Stomach (tissue), 8 donors: ENCODE measurements at regions not wholly inside any gene's neighbourhood (a gene's known extent, or its start where the extent isn't known, plus 50 kb on each side); places are given as distances from the start of the nearest gene placed in this dataset.

Experiments
- DNase-seq, 2 donors: peaks; one replicate each; pipeline versions ENCODE4 v3.0.0 to v3.0.0-alpha.2; 2013 to 2019
- H3K27ac ChIP-seq, 5 donors: fragments of 200-600 bp in 4 of 5; sonication (generic) in 4 of 5; one replicate each; pipeline ENCODE4 v1.5.1; 2013 to 2019; ENCODE audit warnings: mild to moderate bottlenecking in 1 of 5, moderate library complexity in 1 of 5
- H3K27me3 ChIP-seq, 3 donors: fragments of 200-600 bp; sonication (generic); one replicate each; pipeline ENCODE4 v1.5.1; 2017 to 2019; ENCODE audit warnings: mixed run types in 1 of 3
- H3K36me3 ChIP-seq, 4 donors: fragments of 200-600 bp; sonication (generic); 1 replicate in 3 of 4; 2 replicates in 1 of 4; pipeline ENCODE4 v1.5.1; 2016 to 2019
- H3K4me1 ChIP-seq, 4 donors: fragments of 200-600 bp; sonication (generic); one replicate each; pipeline ENCODE4 v1.5.1; 2016 to 2019
- H3K4me3 ChIP-seq, 4 donors: fragments of 200-600 bp; sonication (generic) in 3 of 4; one replicate each; pipeline ENCODE4 v1.5.1; 2016 to 2019; ENCODE audit warnings: mild to moderate bottlenecking in 1 of 4
- H3K9me3 ChIP-seq, 4 donors: fragments of 200-600 bp; sonication (generic); one replicate each; pipeline ENCODE4 v1.5.1; 2016 to 2019
- EP300 ChIP-seq: sonication (generic); formaldehyde crosslinking; IDR thresholded peaks from one replicate; pipeline ENCODE4 v1.6.1; 2017; ENCODE audit warnings: antibody characterized with exemption
- POLR2A ChIP-seq, 4 donors: fragments of 450-650 bp; IDR thresholded peaks; one replicate each; pipeline ENCODE4 v1.6.1; 2016; ENCODE audit warnings: antibody characterized with exemption in 4 of 4, control low read depth in 2 of 4, mild to moderate bottlenecking in 1 of 4, moderate library complexity in 1 of 4
- POLR2AphosphoS5 ChIP-seq, 3 donors: sonication (generic); formaldehyde crosslinking; IDR thresholded peaks; one replicate each; pipeline ENCODE4 v1.6.1; 2016; ENCODE audit warnings: antibody characterized with exemption in 3 of 3
- WGBS, 5 donors: extraction: QIAGEN DNeasy Blood & Tissue Kit in 3 of 5; methylation state at CpG; one replicate each; pipeline versions ENCODE4 v1.1.5 to v1.1.7; 2013 to 2018; 5-methylcytosine and 5-hydroxymethylcytosine counted together
- intact Hi-C: fragments of 100-400 bp; cut with DNase I; formaldehyde crosslinking; loops from one replicate; pipeline ENCODE4 v1.15.1; 2023; ENCODE audit warnings: low total_unique reads
- TF ChIP-seq, protein P1 (sequence below), 7 experiments: fragments of 450-650 bp in 4 of 7; fragments of 200-600 bp in 3 of 7; sonication (generic) in 3 of 7; IDR thresholded peaks; one replicate each; pipeline ENCODE4 v1.5.1; 2016 to 2019; ENCODE audit warnings: antibody characterized with exemption in 7 of 7, control low read depth in 2 of 7, mild to moderate bottlenecking in 1 of 7
- donor health status: healthy with polysubstance abuse.
- donor health status: Bipolar disorder and iron deficiency.
- donor health status: healthy.

DNA sequence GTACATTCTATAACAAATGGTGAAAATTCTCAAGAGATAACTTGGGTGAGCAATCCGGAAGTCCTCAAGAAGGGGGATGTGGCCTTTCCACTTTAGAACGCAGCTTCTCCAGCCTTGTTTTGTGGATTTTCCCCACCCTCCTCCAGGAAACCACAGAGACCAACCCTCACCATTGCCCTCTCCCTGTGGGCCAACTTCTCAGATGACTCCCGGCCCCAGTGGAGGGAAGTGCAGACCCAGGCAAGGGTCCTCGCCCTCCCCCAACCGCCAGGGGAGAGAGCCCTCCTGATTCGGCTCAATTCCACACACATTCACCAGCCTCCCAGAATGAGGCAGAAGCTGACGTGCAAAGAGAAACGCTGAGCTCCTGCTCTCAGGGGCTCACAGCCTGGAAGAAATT is 277.2 kb downstream of the EIPR1 start:
- DNase-seq, result no peak
- Histone ChIP-seq H3K36me3 (no peaks in the 10 kb centered on the region), H3K9me3 (no peaks in the 10 kb centered on the region), H3K27me3 (peaks cover 0 to 28% (median 0%) of the 10 kb centered on the region in 3 donors), H3K4me1 (peaks cover 0 to 9% (median 0%) of the 10 kb centered on the region in 4 donors), H3K4me3 (no peak overlapping the region), H3K27ac (no peak overlapping the region)
- intact Hi-C loops, result no loop called here
- TF ChIP-seq POLR2AphosphoS5 (IDR thresholded peaks at IDR 0.05) (no peak), POLR2A (IDR thresholded peaks at IDR 0.05) (no peak), EP300 (no peak)
- TF ChIP-seq, protein P1, sequence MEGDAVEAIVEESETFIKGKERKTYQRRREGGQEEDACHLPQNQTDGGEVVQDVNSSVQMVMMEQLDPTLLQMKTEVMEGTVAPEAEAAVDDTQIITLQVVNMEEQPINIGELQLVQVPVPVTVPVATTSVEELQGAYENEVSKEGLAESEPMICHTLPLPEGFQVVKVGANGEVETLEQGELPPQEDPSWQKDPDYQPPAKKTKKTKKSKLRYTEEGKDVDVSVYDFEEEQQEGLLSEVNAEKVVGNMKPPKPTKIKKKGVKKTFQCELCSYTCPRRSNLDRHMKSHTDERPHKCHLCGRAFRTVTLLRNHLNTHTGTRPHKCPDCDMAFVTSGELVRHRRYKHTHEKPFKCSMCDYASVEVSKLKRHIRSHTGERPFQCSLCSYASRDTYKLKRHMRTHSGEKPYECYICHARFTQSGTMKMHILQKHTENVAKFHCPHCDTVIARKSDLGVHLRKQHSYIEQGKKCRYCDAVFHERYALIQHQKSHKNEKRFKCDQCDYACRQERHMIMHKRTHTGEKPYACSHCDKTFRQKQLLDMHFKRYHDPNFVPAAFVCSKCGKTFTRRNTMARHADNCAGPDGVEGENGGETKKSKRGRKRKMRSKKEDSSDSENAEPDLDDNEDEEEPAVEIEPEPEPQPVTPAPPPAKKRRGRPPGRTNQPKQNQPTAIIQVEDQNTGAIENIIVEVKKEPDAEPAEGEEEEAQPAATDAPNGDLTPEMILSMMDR (IDR thresholded peaks at IDR 0.05), result no peak
- 46 to 65% (median 57%) methylated on average over 6 to 8 of the region's 8 CpGs for WGBS, 5 donors

- Histone ChIP-seq H3K27ac (no peak overlapping the region), H3K4me1 (peaks cover 0 to 9% (median 0%) of the 10 kb centered on the region in 4 donors), H3K4me3 (no peak overlapping the region), H3K27me3 (peaks cover 0 to 31% (median 0%) of the 10 kb centered on the region in 3 donors), H3K9me3 (no peaks in the 10 kb centered on the region), H3K36me3 (no peaks in the 10 kb centered on the region)
- intact Hi-C loops, result no loop called here
- TF ChIP-seq POLR2AphosphoS5 (IDR thresholded peaks at IDR 0.05), result no peak
- TF ChIP-seq POLR2A (IDR thresholded peaks at IDR 0.05), result no peak
- no peak for TF ChIP-seq EP300
- TF ChIP-seq, protein P1 (IDR thresholded peaks at IDR 0.05), result no peak
- WGBS, 5 donors, result 86 to 94% (median 89%) methylated on average over 12 of the region's 12 CpGs
- DNase-seq, result no peak
Measured at GRCh38 chr2:3099860-3100234, 277.8 kb downstream of the EIPR1 start.

- Histone ChIP-seq H3K27me3 (peaks cover 0 to 31% (median 0%) of the 10 kb centered on the region in 3 donors), H3K27ac (no peak overlapping the region), H3K4me3 (no peak overlapping the region), H3K36me3 (no peaks in the 10 kb centered on the region), H3K9me3 (no peaks in the 10 kb centered on the region), H3K4me1 (peaks cover 0 to 9% (median 0%) of the 10 kb centered on the region in 4 donors)
- intact Hi-C loops, result no loop called here
- TF ChIP-seq EP300 (no peak), POLR2AphosphoS5 (IDR thresholded peaks at IDR 0.05) (no peak), POLR2A (IDR thresholded peaks at IDR 0.05) (no peak)
- TF ChIP-seq, protein P1 (IDR thresholded peaks at IDR 0.05), result no peak
- 80 to 91% (median 89%) methylated on average over 6 of the region's 6 CpGs for WGBS, 5 donors
- no peak for DNase-seq
Measured at GRCh38 chr2:3099145-3099859, 278.3 kb downstream of the EIPR1 start.

GRCh38 chr2:3098231-3098630 is 279.4 kb downstream of the EIPR1 start:
- TF ChIP-seq POLR2A (IDR thresholded peaks at IDR 0.05) (no peak), POLR2AphosphoS5 (IDR thresholded peaks at IDR 0.05) (no peak), EP300 (no peak)
- TF ChIP-seq, protein P1 (IDR thresholded peaks at IDR 0.05), result no peak
- H3K9me3 ChIP-seq, result no peaks in the 10 kb centered on the region
- H3K36me3 ChIP-seq, result no peaks in the 10 kb centered on the region
- no peak overlapping the region for H3K27ac ChIP-seq
- intact Hi-C loops, result no loop called here
- peaks cover 0 to 31% (median 0%) of the 10 kb centered on the region in 3 donors for H3K27me3 ChIP-seq
- H3K4me3 ChIP-seq, result no peak overlapping the region
- WGBS, 5 donors, result 34 to 62% (median 47%) methylated on average over 2 of the region's 2 CpGs
- peaks cover 0 to 9% (median 0%) of the 10 kb centered on the region in 4 donors for H3K4me1 ChIP-seq
- no peak for DNase-seq
